NCI-H2081 (cell line): ENCODE measurements at regions not wholly inside any gene's neighbourhood (a gene's known extent, or its start where the extent isn't known, plus 50 kb on each side); places are given as distances from the start of the nearest gene placed in this dataset.

Source experiments
- DNase-seq, 2 experiments: peaks; one replicate each; lab custom pipeline; 2025; lab: John Stamatoyannopoulos, UW

DNA sequence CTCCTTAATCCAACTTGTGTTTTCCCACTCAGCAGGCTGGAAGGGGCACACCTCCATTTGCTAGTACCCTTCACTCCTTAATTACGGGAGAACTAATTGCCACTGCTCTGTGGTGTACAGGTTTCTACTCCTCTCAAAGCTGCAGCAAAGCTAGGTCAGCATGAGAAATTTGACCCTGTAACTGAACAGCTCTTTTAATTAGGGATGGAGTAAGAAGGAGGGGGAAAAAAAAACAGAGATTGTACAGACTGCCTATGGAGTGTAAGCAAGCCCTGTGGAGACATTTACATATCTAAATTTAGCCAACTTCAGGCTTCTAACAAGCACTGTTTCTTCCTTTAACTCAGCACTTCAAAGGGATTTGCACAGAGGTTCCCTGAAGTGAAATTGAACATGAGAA is 629.7 kb upstream of the SETBP1 start:
- peak; percentile 5 to 61 for DNase-seq

DNA sequence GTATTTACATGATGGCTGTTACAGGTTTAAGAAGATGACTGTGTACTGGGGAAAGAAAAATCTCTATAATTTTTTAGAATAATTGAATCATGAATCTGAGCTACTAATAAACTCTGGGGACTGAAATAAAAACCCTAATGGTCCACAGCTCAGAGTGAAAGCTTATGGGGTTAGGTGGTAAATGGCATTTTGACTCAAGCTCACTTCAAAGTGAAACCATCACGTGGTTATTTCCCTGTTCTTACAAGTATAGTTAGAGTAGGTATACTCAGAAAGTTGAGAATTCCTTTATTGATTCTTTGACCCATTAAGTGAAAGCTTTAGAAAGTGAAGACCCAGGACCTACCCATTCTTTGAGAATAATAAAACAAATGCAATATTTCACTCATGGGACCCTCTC is 626.2 kb upstream of the SETBP1 start:
- DNase-seq: no peak

DNA sequence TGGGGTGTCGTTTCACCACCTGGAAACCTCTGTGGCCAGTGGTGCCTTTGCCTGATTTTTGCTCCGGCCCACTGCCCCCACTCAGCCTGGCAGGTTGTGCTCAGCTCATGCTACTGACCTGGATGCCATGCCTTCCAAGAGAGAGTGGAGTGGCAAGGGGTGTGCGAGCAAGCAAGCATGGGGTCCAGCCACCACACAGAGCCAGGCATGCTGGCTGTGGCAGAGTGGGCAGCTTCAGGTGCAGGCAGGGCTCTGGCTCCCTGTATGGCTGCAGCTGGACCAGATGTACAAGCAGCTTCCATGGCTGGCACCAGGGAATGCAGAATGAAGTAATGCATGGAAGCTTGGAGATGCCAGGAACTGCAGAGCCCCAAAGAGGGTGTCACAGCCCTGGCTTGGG is 620.5 kb upstream of the SETBP1 start:
- DNase-seq: no peak

DNA sequence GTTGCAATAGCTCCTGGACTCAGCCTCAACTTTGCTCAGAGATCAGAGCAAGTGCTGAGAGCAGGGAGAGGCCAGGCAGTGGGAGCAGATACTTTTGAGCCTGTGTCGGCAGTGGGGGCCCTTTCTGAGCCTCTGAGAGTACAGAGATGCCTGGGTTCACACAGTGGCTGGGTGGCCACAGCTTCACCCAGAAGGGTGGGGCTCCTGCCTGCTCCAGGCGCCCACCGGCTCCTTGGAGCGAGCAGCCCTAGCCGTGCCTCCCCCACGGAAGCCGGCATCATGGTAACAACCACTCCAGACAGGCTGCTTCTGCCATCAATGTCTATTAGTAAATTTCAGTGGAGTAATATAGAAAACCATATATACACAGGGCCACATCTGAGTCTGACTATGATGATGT is 619.2 kb upstream of the SETBP1 start:
- no peak for DNase-seq

DNA sequence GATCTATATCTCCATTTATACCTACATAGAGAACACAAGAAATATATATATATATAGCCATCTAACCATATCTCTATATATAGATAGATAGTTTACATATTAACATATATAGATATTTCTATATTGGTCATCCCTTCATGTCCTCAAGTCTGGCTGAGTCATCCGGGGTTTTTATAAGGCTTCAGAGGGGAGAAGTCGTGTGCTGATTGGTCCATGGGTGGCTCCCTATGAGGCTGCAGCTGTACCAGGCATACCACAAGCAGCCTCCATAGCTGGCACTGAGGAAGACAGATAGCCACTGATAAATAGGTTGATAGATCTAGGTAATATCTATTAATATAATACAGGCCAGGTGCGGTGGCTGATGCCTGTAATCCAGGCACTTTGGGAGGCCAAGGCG is 618.3 kb upstream of the SETBP1 start:
- DNase-seq: no peak

GRCh38 chr18:44065206-44065605 is 615.5 kb upstream of the SETBP1 start:
- DNase-seq: no peak

GRCh38 chr18:44066541-44066940 is 614.1 kb upstream of the SETBP1 start:
- no peak for DNase-seq

DNA sequence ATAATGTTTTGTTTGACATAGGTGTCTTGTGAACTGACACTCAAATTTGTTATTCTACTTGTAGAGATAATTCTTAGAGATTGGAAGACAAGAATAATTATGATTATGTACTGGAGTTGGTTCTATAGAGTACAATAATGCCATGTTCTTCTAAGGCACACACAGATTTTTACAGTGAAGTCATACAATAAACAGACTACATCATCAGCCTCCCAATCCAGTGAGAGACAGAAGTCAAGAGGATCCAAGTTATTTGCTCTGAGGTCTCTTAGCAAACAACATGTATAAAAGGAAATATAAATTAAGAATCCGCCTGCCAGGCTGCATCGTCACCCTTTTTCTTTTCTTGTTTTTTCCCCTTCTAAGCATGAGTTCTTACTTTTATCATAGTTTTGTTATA is 613.5 kb upstream of the SETBP1 start:
- DNase-seq: no peak

- DNase-seq: no peak
Measured at GRCh38 chr18:44075038-44075437, 605.6 kb upstream of the SETBP1 start.

DNA sequence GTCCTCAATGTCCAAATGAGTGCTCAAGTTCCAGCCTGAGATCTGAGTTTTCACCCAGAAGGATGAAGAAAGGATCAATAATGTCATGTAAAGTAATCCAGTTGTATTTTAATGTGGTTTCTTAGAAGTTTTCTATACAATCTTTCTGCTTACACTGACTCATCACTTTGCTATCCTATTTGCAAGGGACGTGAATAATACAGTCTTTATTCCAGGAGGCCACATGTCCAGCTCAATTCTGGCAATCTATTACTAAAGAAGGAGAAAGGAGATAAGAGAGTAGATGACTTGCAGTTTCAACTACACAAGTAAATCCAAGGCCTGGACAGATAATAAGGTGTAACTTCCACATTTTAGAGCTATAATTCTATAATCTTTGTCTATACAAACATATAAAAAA is 601.1 kb upstream of the SETBP1 start:
- DNase-seq: no peak

DNA sequence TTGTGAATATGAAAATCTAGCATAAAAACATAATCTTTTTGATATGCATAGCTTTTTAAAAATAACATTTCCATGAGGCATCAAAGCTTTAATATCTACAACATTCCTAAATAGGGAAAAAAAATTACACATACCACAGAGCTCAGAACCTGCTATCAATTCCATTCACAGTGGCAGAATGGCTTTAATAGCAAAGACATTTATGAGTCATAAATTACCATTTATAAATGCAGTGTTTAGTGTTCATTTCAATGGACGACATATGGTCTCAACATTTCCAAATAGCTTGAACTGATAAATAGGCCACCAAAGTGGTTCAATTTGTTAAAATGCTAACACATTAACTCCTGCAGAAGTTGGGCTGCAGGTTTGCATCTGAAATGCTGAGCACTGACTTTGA is 600.6 kb upstream of the SETBP1 start:
- DNase-seq: no peak

DNA sequence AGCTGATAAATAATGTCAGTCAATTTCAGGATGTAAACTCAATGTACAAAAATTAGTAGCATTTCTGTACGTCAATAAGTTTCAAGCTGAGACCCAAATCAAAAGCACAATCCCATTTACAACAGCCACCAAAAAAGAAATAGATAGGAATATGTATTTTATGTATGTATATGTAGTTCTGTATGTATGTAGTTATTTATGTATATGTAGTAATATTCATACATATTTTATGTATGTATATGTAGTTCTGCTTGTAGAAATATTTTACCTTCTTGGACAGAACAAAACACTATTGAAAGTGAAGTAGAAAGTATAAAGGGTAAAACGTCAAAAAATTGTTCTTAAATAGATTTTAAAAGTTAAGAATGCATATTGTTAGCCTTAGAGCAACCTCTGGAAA is 591.0 kb upstream of the SETBP1 start:
- no peak for DNase-seq

GRCh38 chr18:44090453-44090852 is 590.2 kb upstream of the SETBP1 start:
- no peak for DNase-seq

GRCh38 chr18:44093253-44093652 is 587.4 kb upstream of the SETBP1 start:
- DNase-seq: no peak

- DNase-seq: no peak
Measured at GRCh38 chr18:44096016-44096415, 584.7 kb upstream of the SETBP1 start.

GRCh38 chr18:44098551-44099098 is 582.1 kb upstream of the SETBP1 start:
- DNase-seq: peak in 1 of 2 experiments; percentile 5

DNA sequence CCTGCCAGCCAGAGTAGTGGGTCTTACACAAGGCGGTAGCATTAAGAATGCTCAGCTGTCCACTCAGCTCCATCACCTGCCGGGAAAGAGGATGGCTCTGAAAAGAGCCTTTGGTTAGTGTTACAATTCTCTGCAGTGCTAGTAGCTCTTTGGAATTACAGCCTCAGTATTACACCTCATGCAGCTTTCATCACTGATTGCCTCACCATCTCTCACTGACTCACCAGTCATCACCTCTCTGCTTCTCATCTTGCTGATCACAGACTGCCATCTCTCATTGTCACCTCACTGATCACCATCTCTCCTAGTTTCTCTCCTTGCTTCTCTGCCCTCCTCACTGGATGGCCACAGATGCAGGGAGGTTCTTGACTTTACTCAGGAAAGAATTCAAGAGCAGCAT is 573.5 kb upstream of the SETBP1 start:
- no peak for DNase-seq

GRCh38 chr18:44111337-44111736 is 569.4 kb upstream of the SETBP1 start:
- DNase-seq: no peak

DNA sequence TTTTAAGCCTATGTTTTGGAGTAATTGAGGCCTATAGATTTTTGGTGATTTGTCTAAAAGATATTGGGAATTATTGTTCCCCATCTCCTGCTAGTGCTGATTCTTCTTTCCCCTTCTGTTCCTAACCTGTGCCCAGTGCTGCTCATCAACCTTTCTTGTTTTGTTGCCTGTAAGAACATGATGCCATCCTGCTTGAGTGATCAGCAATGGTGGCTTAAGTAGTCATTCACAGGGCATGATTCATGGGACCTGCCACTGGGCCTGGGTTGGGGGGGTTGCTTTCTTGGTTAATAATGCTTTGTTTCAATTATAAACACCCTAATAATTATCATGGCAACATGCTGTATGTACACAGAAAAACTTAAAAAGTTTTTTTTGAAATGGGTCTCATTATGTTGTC is 562.9 kb upstream of the SETBP1 start:
- no peak for DNase-seq

DNA sequence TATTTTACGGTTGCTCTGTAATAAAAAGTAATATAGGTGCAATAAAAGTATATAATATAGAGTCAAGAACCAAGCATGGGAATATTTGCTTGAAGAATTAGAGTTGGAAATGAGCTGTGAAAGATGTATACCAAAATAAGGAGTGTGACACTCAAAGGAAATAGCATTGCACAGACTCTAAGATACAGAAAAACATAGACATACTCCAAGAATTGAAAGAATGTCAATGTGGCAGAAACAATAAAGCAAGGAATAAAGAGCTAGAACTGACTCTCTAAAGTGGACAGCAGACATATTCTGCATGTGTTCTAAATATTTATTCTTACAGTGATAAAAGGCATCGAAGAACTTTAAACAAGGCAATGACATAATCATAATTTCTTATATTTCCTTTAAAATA is 561.1 kb upstream of the SETBP1 start:
- no peak for DNase-seq

DNA sequence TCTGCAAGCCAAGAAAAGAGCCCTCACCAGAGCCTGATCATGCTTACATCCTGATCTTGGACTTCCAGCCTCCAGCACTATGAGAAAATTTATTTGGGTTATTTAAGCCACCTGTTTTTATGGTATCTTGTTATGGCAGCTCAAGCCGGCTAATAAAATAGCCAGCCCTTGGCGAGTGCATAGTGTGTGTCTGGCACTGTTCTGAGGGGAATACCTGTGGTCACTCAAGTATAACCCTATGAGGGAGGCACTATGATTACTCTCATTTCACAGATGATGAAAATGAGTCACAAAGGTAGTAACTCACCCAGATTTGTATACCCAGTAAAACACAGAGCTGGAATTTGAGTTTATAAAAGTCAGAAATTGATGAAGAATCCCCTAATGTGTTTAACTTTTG is 556.9 kb upstream of the SETBP1 start:
- DNase-seq: no peak

GRCh38 chr18:44125446-44125845 is 555.2 kb upstream of the SETBP1 start:
- no peak for DNase-seq

DNA sequence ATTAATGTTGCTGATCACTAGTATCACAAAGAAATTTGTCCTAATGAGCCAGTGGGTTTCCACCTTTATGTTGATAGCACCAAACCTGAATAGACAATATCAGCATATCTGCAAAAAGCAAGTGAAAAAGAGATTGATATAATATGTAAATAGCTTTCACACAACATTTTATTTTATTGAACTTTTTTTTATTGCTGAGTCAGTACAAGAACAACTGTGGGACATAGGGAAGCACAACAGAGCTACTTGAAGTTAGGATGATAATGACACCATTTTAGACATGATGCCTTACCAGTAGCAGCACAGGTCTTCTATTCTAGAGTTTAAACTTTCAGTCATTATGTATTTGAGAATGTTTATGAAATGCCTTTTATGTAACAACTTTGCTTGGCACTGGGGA is 554.1 kb upstream of the SETBP1 start:
- no peak for DNase-seq

GRCh38 chr18:44128365-44128764 is 552.3 kb upstream of the SETBP1 start:
- no peak for DNase-seq

GRCh38 chr18:44130376-44130942 is 550.2 kb upstream of the SETBP1 start:
- peak; percentile 83 to 95 for DNase-seq
